ENCODE measurements at regions not wholly inside any gene's neighbourhood (a gene's known extent, or its start where the extent isn't known, plus 50 kb on each side); places are given as distances from the start of the nearest gene placed in this dataset.

- no peak for TF ChIP-seq CTCF (IDR thresholded peaks at IDR 0.05)
- no peak for TF ChIP-seq EP300 (IDR thresholded peaks at IDR 0.05)
These were observed 338.0 kb downstream of the SHQ1 start for GRCh38 chr3:72510247-72510646.
